Activated CD4-positive, alpha-beta T cell treated with anti-CD3 and anti-CD28 coated beads, Interleukin-2, Interleukin-6, amounts not matched to agents 100 ng/mL and 50 ng/mL, durations not matched to agents 16 hours and 8 hours (primary cell): ENCODE measurements at regions not wholly inside any gene's neighbourhood (a gene's known extent, or its start where the extent isn't known, plus 50 kb on each side); places are given as distances from the start of the nearest gene placed in this dataset.

ENCODE experiments used
- DNase-seq: peaks from one replicate; pipeline ENCODE4 v3.0.0-alpha.2; 2020

DNA sequence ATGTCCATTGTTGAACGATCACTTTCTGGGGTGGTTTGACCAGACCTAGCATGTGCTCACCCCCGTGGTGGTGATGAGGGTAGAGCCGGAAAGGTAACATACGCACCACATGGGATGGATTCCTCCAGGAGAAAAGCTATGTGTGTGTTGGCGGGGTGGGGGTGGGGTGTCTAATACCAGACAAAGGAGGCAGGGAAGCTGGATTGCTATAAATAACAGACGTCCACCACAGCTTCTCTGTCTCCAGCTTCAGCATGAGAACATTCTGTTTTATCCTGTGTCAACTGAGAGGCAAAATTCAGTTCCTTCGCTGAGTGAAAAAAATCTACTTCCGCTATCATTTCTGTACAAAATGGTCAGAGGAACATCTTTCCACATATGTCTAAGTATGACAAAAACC, 151.0 kb downstream of the PCSK1 start:
- DNase-seq, result no peak

DNA sequence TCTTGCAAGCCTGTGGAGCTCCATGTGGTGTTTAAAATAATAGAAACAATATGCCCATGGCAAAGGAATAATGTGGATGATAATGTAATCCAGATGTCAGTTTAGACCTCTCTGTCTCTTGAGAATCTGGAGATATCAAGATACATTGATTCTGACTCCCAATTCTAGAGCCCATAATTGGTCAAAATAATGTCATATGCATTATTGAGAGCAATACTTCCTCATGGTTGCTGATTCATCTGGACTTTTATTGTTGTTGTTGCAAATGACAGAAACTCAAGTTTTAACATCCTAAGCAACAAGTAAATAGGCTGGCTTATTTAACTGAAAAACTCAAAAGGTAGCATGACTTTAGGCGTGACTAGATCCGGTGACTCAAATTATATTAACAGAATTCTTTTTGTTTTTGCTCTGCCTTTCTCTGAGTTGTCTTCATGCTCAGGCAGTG, 152.1 kb downstream of the PCSK1 start:
- DNase-seq, result peak; percentile 64

DNA sequence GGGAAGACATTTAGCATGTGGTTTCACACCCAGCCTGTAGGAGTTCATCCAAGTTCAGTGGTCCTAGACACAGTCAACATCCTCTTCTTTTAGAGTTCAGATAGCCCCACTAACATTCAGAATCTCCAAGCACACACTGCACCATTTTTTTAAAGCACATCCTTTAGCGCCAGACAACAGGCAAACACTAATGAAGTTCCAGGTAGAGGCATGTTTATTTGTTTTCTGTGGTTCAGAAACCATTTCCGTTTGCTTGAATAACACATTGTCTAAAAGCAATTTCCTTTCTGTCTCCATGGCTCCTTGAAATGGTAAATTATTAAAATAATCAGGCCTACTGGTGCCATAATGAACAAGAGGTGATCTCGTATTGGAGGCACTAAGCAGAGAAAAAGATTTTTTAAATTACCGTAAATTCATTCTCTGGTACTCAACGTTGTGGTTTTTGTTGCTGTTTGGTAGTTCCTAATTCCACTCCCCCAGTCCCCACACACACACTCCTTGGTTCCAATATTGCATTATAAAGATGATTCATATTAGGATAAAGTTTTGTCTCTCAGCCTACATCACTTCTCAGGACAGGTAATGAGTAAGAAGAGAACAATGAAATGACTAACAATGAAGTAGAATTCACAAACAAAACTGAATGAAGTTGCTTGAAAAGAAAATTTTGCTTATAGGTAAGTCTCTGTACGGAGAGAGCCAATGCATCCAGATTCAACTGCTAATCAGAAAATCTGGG, 153.1 kb downstream of the PCSK1 start:
- peak; percentile 85 for DNase-seq

DNA sequence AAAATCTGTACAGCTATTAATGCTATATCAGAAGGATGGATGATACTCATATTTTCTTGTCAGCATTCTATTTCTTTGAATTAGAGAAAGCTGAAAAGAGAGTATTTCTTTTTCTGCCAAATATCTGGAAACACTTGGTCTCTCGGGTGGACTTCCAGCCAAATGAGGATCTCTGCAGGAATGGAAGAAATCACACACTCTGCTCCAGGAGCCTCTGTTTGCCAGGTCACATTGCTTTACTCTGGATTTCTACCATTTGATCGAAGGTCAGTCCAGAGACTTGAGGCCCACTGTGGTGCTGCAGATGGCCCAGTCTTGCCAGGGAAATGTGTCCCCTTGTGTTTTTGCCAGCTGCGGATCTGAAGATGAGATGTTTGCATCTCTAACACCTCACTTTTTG, 154.1 kb downstream of the PCSK1 start:
- no peak for DNase-seq

DNA sequence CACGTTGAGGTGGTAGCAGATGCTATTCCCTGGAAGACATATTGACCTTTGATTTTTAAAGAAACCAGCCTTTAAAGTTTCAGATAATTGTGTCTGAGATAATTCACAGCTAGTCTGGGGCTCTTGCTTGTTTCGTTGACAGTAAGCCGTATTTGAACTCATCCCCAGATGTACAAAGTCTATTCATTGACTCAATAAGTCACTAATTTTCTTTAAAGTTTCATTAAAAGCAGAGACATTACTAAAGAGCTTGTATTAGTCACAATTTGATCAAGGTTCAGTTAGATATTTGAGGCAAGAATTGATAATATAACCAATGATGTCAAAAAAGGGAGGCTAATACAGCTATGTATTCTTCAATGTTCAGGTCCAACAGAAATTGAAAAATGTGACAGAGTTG, 158.0 kb downstream of the PCSK1 start:
- DNase-seq, result no peak

DNA sequence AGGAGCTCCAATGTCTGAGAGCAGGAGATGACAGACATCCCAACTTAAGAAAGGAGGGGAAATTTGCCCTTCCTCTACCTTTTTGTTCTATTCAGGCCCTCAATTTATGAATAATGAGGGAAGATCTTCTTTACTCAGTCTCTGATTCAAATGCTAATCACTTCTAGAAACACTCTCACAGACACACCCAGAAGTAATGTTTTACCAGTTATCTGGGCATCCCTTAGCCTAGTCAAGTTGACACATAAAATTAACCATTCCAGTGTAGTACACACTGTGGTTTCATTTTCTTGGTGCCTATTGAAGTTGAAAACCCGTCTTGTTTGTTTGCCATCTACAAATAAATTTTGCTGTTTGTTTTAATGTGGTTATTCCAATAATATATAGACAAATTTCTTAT, 167.6 kb downstream of the PCSK1 start:
- no peak for DNase-seq

DNA sequence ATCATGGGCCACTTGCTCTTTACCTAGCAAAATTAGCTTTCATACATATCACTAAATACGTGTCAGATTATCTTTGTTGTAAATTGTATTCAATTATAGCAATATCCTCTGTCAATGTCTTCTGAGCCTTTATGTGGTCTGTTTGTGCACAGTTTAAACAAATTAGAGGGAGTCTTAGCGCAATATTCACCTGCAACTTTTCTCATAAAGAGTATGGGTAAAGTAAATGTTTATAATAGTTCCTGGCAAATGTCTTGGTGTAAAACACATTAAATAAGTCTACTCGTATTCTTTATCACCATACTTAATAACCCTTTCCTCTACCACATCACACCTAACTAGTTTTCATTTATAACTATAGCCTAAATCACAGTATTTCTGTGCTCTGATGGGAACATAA, 169.0 kb downstream of the PCSK1 start:
- DNase-seq, result no peak

DNA sequence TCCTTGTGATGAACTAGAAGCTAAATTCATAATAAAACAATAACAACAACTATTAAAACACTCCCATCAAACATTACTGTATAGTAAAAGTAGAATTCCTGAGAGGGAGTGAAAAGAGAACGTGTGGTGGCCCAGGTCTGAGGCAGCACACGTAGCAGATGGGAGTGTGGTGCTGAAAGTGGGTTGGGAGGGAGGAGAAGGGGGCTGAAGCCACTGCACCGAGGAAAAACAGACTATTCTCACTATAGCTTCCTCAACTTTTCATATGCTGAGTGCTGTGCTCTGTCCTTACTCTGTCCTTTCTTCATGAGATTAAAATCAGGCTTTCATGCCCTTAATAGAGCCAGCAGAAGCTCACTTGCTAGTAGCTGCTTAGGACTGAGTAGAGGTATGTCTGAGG, 170.9 kb downstream of the PCSK1 start:
- no peak for DNase-seq

DNA sequence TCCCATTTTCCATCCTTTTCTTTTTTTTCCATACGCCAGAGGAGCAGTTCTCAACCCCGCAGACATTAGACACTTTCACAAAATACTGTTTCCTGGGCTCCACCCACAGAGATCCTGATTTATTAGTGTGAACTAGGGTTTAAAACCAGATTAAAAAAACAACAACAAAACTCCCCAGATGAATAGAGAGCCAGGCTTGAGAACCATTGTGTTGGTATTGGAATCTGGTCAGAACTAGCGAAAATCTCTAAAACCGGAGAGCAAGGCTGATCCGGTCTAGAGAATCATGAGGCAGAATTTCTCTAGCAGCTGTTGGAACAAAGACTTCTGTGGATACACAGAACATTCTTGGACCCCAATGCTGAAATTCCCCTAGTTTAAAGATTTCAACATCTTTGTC, 173.0 kb downstream of the PCSK1 start:
- DNase-seq, result no peak

DNA sequence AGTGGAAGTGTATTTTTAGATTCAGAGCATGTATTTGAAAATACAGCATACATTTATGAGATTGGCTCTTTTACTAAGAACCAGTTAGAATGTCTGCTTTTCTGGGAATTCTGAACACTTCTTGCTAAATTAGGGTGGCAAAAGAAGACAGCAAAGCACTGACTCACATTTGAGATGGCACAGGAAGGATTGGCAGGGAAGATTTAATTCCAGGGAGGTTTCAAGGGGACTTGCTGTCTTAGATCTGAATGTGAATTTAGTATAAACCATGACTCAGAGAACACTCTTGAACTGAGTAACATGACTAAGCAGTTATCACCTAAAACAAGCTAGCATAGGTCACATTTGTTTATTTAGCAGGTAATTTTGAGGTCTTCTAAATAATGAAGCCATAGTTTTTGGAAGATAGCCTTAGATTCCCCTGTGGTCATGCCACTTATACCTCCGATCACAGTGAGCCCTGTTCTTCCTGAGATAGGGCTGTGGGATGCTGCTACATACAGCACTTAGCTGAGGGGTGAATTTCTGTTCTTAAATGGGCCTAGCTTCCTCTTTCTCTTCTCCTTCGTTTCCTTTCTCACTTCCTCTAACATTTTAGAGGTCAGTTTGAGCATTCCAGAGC, 173.8 kb downstream of the PCSK1 start:
- peak; percentile 28 for DNase-seq

DNA sequence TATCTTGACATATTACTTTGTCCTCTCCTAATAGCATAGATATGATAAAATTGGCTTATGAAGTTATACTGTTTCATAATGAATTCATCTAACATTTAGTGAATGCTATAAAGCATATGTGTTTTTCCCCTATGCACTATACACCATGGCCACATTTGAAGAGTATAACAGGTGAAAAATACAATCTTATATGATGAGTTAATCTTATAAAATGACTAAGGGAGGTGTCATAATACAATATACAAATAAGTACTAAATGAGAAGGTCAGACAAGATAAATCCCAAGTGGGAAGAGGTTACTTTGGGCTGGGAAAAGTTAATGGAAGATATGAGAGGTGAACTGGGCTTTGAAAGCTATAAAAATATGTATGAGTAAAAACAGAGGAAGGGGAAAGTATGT, 174.4 kb downstream of the PCSK1 start:
- DNase-seq, result no peak

DNA sequence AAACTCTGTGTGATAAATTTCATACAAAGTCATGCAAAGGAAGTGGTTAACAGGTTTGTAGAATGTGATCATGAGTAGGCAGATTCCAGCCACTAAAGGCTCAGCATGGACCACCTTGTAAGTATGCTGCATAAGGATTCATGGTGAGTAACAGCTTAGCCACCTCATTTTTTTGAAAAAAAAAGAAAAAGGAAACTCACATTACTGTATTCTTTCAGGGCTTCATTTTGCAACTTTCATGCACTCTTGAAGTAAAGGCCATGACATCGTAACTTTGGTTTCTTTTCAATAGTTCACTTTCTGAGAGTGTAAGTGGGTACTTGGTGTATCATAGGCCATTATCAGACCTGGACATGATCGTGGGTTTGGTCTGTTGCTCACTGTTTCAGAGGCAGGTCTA, 175.1 kb downstream of the PCSK1 start:
- peak; percentile 30 for DNase-seq

DNA sequence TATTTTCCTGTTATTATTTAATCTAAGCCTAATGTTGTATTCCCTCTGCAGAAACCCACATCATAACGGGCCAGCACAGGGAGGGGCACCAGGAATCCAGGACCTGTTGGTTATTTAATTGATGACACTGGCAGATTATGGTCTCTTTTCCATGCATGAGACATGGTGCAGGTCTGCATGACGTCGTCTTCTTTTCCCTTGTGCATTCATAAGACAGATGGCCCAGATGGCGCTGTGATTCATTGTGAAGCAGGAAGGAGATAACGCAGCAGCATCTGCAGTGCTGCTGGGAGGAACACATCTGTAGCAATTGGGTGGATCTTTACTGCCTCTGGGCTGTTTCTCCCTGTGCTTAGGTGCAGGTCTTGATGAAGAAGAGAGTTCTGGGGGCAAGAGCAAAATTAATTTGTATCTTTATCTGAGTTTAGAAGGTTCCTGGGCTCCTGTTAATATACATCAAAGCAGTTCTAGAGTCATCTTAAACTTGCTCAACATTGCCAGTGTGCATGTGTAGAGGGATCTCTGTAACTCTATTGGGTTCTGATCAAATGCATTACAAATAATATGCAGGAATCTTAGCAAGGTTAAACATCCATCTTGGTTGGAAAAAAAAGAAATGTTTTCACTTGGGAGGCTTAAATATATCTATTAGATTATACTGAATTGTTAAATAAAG, 176.1 kb downstream of the PCSK1 start:
- peak; percentile 46 for DNase-seq

DNA sequence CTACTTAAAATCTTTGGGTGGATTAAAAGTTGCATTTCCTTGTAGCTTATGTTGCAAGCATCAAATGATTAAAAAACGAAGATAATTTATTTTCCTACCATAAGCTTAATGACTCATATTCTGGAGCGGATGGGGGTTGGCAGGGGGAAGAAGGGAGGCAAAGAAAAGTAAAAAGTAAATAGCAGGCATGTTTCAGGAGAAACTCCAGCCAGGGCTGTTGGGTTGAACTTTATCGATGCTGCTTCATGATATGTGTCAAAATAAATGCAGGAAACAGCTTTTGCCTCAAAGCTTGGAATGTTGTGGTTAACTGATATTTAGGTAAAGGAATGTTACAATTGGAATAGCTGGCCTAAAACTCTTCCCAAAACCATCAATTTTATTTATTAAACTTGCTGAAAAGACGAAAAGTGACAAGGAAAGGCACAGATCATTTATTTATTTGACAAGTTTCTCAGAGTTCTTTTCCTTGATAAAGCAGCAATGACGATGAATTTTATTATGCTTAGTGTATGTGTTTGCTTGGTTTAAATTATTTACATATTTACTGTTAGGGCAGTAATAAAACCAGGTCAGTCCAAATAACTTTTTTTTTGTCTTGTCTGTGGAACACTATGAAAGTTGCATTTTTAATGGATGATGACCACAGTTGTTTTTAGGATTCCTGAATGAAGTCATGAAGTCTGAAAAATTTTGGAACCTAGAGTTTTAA, 177.9 kb downstream of the PCSK1 start:
- DNase-seq, result no peak

DNA sequence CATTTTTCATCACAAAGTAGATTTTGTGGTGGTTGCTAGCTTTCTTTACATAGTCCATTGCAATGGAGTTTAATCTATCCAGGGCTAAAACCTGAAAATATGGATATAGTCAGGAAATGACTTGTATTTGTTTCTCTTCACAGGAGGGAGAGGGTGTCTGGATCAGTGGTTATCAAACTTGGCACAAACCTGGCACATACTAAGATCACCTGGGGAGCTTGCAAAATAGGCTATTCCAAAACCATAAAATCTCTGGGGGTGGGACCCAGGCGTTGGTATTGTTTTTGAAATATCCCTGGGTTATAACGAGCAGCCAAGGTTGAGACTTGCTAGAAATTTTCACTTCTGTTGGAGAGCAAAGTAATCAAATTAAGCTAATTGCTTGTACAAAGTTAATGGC, 179.9 kb downstream of the PCSK1 start:
- no peak for DNase-seq

DNA sequence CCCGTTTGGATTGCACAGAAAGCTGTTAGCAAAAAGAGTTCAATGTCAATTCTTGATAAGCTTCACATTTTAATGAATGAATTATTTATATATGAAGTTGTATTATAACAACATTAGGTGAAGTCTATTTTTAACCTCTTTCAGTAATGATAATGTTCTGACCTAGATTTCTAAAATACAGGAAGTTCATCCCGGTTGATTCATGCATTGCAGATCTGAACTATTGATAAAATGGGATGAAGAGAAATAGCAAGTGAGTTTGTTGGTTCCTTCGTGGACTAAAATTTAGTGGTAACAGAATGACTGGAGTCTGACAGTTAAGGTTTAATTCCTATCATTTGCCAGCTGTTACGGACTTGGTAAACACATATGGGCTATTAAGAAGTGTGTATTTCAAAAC, 180.5 kb downstream of the PCSK1 start:
- no peak for DNase-seq

DNA sequence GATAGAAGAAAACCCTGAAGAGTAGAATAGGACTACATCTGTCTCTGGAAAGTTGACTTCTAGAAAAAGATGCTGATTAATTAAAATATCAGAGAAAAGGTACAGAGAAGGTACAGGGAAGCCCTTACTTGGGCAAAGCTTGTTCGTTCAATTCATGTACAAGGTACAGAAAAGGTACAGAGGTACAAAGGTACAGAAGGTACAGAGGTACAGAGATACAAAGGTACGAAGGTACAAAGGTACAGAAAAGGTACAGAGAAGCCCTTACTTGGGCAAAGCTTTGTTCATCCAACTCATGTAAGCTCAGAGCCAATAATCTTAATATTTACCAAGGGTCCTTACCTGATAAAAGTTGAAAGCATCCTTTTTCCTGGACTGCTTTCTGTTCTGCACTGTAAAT, 182.3 kb downstream of the PCSK1 start:
- no peak for DNase-seq

DNA sequence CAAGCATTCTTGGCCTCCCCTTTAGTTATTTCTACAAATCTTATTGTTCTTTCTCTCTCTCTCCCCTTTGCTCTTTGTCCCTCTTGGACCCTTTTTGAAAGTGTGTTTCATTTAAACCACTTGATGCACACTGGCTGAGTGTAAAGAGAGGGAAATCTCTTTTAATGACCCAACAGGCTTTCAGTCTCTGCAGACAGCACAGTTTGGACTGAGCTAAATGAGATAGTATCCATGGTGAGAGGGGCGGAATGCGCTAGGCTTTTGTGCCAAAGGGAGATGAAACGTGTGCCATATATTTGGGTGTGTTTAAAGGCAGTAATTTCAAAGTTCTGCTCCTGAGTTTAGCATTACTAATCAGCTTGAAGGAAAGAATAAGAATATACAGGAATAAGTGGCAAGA, 184.9 kb downstream of the PCSK1 start:
- no peak for DNase-seq

DNA sequence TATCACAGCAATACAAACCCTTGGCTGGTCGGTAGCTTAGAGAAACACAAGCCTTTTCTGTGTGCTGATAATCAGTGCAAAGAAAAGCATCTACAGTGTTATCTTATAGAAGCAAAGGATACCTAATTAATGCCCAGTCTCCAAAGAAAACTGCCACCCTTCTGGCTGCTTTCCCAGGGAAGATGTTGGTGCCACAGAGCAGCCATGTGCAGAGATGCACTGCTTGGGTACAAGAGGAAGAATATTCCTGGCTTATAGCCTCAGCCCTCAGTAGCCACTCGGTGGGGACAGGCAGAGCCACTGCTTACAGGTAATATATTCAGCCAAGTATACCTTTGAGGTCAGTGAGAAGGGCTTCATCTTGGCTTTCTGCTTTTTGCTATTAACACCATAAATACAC, 185.3 kb downstream of the PCSK1 start:
- no peak for DNase-seq

DNA sequence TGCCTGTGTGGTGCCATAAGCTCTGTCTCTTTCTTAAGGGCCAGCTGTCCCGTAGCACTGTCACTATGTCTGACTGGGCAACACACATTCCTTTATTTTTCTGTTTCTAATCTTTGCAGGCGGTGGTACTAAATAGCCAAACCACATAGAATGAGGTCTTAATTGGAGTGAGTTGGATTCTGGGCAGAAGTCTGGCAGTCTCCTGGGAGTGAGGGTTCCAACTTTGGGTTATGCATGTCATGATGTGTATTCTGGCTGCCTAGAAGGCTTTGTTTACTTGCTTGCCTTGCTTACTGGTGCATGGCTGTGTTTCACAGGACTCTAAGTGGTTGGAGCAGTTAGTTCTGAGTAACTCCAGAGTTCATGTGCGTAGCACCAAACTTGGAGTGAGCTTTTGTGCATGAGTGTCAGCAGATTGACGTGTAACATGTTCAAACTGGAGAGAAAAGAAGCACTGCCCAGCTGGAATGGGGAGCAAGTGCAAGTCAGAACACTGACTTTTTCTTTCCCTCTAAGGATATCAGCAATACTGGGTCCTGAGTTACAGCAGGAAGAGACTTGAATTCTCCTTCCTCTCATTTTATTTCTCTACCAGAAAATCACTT, 185.8 kb downstream of the PCSK1 start:
- DNase-seq, result no peak

DNA sequence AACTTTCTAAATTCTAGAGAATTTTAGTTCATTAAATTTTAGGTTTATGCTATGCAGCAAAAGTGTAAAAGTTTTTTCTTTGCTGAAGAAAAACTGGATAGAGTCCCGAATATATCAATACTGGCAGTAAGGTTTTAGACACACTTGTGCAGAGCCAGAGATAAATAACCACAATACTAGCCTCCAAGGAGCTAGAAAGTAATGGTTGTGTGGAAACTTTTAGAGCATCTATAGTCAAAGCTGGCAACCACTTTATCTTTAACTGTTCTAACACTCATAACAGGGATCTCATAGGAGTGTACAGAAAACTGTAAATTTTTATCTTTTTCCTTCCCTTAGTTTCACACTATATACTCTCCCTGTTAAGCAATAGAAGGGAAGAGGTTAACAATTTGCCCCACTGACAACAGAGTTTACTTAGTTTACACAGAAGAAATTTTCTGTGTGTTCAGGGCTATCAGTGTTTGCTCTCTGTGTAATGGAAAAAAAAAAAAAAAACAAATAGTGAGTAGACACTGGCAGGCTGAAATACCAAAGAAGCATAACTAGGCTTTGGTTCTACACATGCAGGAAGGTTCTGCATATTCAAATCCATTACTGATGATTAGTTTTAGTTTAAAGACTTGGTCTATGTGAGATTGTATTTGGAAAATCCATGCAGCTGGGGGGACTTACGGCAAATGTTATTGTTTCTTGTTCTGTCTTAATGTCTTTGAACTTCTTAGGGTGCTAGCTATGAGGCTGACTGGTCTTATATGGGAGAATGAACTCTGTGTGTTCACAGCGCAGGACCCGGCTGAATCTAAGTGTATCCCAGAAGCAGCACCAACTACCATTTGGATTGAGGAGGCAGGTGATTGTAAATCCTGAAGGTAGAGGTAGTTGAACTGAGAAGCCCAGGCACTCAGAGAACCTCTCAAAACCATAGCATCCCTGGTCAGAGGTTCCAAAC, 187.6 kb downstream of the PCSK1 start:
- no peak for DNase-seq

DNA sequence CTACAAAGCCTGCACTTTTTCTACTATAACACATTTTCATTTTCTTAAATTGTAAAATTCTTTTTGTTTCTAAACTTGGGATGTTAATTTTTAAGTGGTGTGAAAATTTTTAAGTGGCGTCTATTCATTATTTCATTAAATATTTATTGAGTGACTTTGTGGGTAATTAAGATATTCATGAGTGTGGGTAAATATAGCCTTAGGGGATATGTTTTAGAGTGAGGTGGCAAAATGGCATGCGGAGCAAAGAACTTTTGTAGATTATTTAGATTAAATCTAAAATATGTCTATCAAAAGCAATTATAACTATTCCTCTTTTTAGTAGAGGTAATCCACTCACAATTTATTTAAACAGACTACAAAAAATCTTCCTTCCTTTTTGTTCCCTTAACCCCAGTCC, 188.4 kb downstream of the PCSK1 start:
- DNase-seq, result no peak
